IPS-NIHi11 (cell line): ENCODE measurements at regions not wholly inside any gene's neighbourhood (a gene's known extent, or its start where the extent isn't known, plus 50 kb on each side); places are given as distances from the start of the nearest gene placed in this dataset.

Experiments used
- DNase-seq: peaks from one replicate; pipeline ENCODE4 v3.0.0; 2012; ENCODE audit warnings: mixed read lengths, low spot score

GRCh38 chr9:7238247-7238637, 480.5 kb downstream of the KDM4C start:
- no peak for DNase-seq

GRCh38 chr9:7237473-7238246, 479.9 kb downstream of the KDM4C start:
- DNase-seq: no peak

- DNase-seq: no peak
Observed at GRCh38 chr9:7236186-7236585, 478.4 kb downstream of the KDM4C start.

- peak; percentile 61 for DNase-seq
Observed at GRCh38 chr9:7234144-7234543, 476.4 kb downstream of the KDM4C start.

- no peak for DNase-seq
Observed at GRCh38 chr9:7229571-7229970, 471.8 kb downstream of the KDM4C start.

- no peak for DNase-seq
Observed at GRCh38 chr9:7228726-7229125, 471.0 kb downstream of the KDM4C start.

GRCh38 chr9:7227951-7228350, 470.2 kb downstream of the KDM4C start:
- DNase-seq: no peak

GRCh38 chr9:7226007-7226640, 468.4 kb downstream of the KDM4C start:
- no peak for DNase-seq
